Kidney epithelial cell (primary cell): ENCODE measurements at regions not wholly inside any gene's neighbourhood (a gene's known extent, or its start where the extent isn't known, plus 50 kb on each side); places are given as distances from the start of the nearest gene placed in this dataset.

Source experiments
- DNase-seq: peaks from one replicate; pipeline ENCODE4 v3.0.0-alpha.2; 2010; ENCODE audit warnings: low read depth
- H3K27me3 ChIP-seq: 2 replicates; pipeline ENCODE4 v1.6.0; 2011; ENCODE audit warnings: low read length; ENCODE audit not compliant: control insufficient read depth, insufficient read depth
- H3K36me3 ChIP-seq: 2 replicates; pipeline ENCODE4 v1.5.1; 2011; ENCODE audit warnings: low read length; ENCODE audit not compliant: control insufficient read depth, insufficient read depth
- H3K4me3 ChIP-seq: 2 replicates; pipeline ENCODE4 v1.5.1; 2011; ENCODE audit warnings: low read depth, mild to moderate bottlenecking, control low read depth, low read length
- TF ChIP-seq, protein P1 (sequence below): IDR thresholded peaks from 2 replicates; pipeline ENCODE4 v1.5.1; 2011; ENCODE audit warnings: mild to moderate bottlenecking, moderate library complexity, low read length, control low read depth, inconsistent platforms; ENCODE audit not compliant: insufficient read depth, poor library complexity, severe bottlenecking

DNA sequence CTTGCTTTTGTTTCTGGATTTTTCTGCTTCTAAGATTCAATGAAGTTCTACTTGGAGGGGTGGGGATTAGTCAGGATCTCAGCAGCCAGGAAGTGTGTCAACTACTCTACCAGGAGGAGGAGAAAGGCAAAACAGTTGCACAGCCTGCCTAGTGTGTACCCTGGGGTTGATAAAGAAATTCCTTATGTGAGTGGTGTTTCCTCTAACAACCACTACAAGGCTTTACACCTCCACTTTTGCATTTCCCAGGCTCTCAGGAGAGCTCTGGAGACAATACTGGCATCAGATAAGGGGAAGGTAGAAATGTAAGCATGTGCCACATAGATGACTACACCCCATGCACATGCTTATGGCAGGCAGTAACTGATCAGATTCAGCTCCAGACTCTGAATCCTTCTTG lies 174.6 kb downstream of the TOX3 start:
- Histone ChIP-seq H3K27me3 (no peaks in the 10 kb centered on the region), H3K36me3 (no peaks in the 10 kb centered on the region), H3K4me3 (no peak overlapping the region)
- TF ChIP-seq, protein P1, sequence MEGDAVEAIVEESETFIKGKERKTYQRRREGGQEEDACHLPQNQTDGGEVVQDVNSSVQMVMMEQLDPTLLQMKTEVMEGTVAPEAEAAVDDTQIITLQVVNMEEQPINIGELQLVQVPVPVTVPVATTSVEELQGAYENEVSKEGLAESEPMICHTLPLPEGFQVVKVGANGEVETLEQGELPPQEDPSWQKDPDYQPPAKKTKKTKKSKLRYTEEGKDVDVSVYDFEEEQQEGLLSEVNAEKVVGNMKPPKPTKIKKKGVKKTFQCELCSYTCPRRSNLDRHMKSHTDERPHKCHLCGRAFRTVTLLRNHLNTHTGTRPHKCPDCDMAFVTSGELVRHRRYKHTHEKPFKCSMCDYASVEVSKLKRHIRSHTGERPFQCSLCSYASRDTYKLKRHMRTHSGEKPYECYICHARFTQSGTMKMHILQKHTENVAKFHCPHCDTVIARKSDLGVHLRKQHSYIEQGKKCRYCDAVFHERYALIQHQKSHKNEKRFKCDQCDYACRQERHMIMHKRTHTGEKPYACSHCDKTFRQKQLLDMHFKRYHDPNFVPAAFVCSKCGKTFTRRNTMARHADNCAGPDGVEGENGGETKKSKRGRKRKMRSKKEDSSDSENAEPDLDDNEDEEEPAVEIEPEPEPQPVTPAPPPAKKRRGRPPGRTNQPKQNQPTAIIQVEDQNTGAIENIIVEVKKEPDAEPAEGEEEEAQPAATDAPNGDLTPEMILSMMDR, result no peak
- no peak for DNase-seq

GRCh38 chr16:52368859-52369258 lies 178.1 kb downstream of the TOX3 start:
- DNase-seq, result no peak
- Histone ChIP-seq H3K36me3 (no peaks in the 10 kb centered on the region), H3K4me3 (no peak overlapping the region), H3K27me3 (no peaks in the 10 kb centered on the region)
- TF ChIP-seq, protein P1, result no peak

DNA sequence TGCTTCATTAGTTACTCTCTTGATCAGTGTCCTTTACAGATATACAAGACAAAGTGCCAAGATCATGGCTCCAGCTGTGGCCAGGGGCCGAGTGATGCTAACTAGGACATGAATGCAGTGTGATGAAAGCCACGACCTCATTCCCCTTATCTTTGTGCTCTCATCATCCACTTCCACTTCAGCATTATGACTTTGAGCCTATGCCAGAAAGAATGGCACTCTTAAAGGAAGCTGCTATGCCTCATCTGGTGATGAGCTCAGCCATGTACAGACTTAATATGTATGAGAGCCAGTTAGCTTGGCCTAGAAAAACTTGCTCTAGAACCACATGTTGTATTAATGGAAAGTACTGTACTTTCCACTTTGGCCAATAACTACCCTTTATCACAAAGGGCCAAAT lies 179.1 kb downstream of the TOX3 start:
- no peaks in the 10 kb centered on the region for H3K27me3 ChIP-seq
- TF ChIP-seq, protein P1, result no peak
- H3K4me3 ChIP-seq, result no peak overlapping the region
- H3K36me3 ChIP-seq, result no peaks in the 10 kb centered on the region
- no peak for DNase-seq

GRCh38 chr16:52366983-52367382 lies 180.0 kb downstream of the TOX3 start:
- TF ChIP-seq, protein P1, result no peak
- H3K36me3 ChIP-seq, result no peaks in the 10 kb centered on the region
- H3K27me3 ChIP-seq, result no peaks in the 10 kb centered on the region
- H3K4me3 ChIP-seq, result no peak overlapping the region
- DNase-seq, result no peak

DNA sequence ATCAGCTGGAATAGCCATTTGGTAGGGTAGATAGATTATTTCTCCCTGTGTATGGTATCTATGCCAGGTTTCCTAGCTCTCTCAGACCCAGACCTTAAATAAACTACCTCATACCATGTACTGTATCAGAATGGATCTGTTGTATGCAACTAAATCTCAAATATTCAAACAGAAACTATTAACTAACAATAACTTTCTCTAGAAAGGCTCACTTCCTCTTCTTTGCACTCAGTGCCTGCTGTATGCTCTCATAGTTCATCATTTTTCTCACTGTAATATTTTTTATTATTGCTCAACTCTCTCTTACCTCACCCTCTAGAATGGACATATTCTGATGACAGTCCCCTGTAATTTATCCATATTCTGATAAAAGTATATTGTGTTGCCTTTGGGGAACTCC lies 182.4 kb downstream of the TOX3 start:
- H3K4me3 ChIP-seq, result no peak overlapping the region
- no peaks in the 10 kb centered on the region for H3K27me3 ChIP-seq
- DNase-seq, result no peak
- TF ChIP-seq, protein P1, result no peak
- H3K36me3 ChIP-seq, result no peaks in the 10 kb centered on the region

DNA sequence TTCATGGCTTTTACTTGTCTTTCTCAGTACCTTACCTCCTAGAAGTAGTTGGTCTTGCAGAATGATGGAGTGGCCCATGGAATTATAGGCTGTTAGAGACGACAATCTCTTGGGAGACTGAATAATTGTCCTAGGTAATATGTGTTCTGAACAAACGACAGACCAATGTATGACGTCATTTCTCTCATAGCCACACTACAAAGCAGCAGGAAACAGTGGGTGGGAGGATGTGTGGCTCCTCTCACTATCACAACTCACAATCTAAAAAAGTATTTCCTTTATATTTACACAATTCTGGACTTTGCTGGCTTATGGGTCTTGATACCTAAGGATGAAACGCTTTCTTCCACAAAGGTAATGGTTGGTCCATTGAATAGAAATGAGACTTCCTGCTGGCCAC lies 183.9 kb downstream of the TOX3 start:
- TF ChIP-seq, protein P1, result no peak
- no peak for DNase-seq

More for the DNA sequence above, 183.9 kb downstream of the TOX3 start:
- no peak overlapping the region for H3K4me3 ChIP-seq
- no peaks in the 10 kb centered on the region for H3K27me3 ChIP-seq
- H3K36me3 ChIP-seq, result no peaks in the 10 kb centered on the region
